ENCODE measurements at regions not wholly inside any gene's neighbourhood (a gene's known extent, or its start where the extent isn't known, plus 50 kb on each side); places are given as distances from the start of the nearest gene placed in this dataset.

- 83 to 86% (median 84%) methylated on average over 16 of the region's 16 CpGs for WGBS, 3 donors
- intact Hi-C loops (cut with DNase I) = no loop called here
- H3K36me3 ChIP-seq = no peaks in the 10 kb centered on the region
- H3K9me3 ChIP-seq = no peaks in the 10 kb centered on the region
- no peak for TF ChIP-seq POLR2A (IDR thresholded peaks at IDR 0.05)
- TF ChIP-seq CTCF (IDR thresholded peaks at IDR 0.05) = no peak
- TF ChIP-seq EP300 (IDR thresholded peaks at IDR 0.05) = no peak
- no peak for DNase-seq
- H3K4me3 ChIP-seq = no peak overlapping the region
- no peaks in the 10 kb centered on the region for H3K4me1 ChIP-seq (ENCODE audit: insufficient read depth)
- H3K27ac ChIP-seq = no peak overlapping the region
- no peaks in the 10 kb centered on the region for H3K27me3 ChIP-seq
Measured at GRCh38 chr22:48838376-48838775, 989.3 kb downstream of the BRD1 start.

- H3K4me1 ChIP-seq (ENCODE audit: insufficient read depth) = no peaks in the 10 kb centered on the region
- no peak for DNase-seq
- H3K27ac ChIP-seq = no peak overlapping the region
- H3K9me3 ChIP-seq = no peaks in the 10 kb centered on the region
- TF ChIP-seq CTCF (IDR thresholded peaks at IDR 0.05) = no peak
- no peak for TF ChIP-seq EP300 (IDR thresholded peaks at IDR 0.05)
- TF ChIP-seq POLR2A (IDR thresholded peaks at IDR 0.05) = no peak
- no peaks in the 10 kb centered on the region for H3K27me3 ChIP-seq
- intact Hi-C loops (cut with DNase I) = no loop called here
- 77 to 80% (median 78%) methylated on average over 16 of the region's 16 CpGs for WGBS, 3 donors
- no peak overlapping the region for H3K4me3 ChIP-seq
- no peaks in the 10 kb centered on the region for H3K36me3 ChIP-seq
Measured at GRCh38 chr22:48837341-48837935, 990.2 kb downstream of the BRD1 start.

- Histone ChIP-seq H3K36me3 (no peaks in the 10 kb centered on the region), H3K4me1 (ENCODE audit: insufficient read depth) (no peaks in the 10 kb centered on the region), H3K9me3 (no peaks in the 10 kb centered on the region), H3K27ac (no peak overlapping the region), H3K4me3 (no peak overlapping the region), H3K27me3 (no peaks in the 10 kb centered on the region)
- TF ChIP-seq EP300 (IDR thresholded peaks at IDR 0.05) (no peak), CTCF (IDR thresholded peaks at IDR 0.05) (no peak), POLR2A (IDR thresholded peaks at IDR 0.05) (no peak)
- DNase-seq = no peak
- 68 to 73% (median 72%) methylated on average over 19 of the region's 19 CpGs for WGBS, 3 donors
- intact Hi-C loops (cut with DNase I) = no loop called here
Measured at GRCh38 chr22:48836673-48837340, 990.9 kb downstream of the BRD1 start.

GRCh38 chr22:48835857-48836672 lies 991.6 kb downstream of the BRD1 start:
- no peak for DNase-seq
- 75 to 86% (median 80%) methylated on average over 33 of the region's 33 CpGs for WGBS, 3 donors
- Histone ChIP-seq H3K36me3 (no peaks in the 10 kb centered on the region), H3K4me1 (ENCODE audit: insufficient read depth) (no peaks in the 10 kb centered on the region), H3K9me3 (no peaks in the 10 kb centered on the region), H3K27ac (no peak overlapping the region), H3K27me3 (no peaks in the 10 kb centered on the region), H3K4me3 (no peak overlapping the region)
- intact Hi-C loops (cut with DNase I) = no loop called here
- TF ChIP-seq POLR2A (IDR thresholded peaks at IDR 0.05) (no peak), CTCF (IDR thresholded peaks at IDR 0.05) (no peak), EP300 (IDR thresholded peaks at IDR 0.05) (no peak)
